SU-DHL-6 (cell line): ENCODE measurements at regions not wholly inside any gene's neighbourhood (a gene's known extent, or its start where the extent isn't known, plus 50 kb on each side); places are given as distances from the start of the nearest gene placed in this dataset.
A peak's percentile ranks its signal among the peaks of the same experiment; 100 is the strongest.

Source experiments
- H2AFZ ChIP-seq: fragments of 200-600 bp; sonication (generic); 2 replicates; pipeline ENCODE4 v1.6.1; 2014; ENCODE audit warnings: low read depth, mild to moderate bottlenecking, moderate library complexity, mixed read lengths, antibody characterized with exemption, low read length; ENCODE audit not compliant: severe bottlenecking
- H3F3A ChIP-seq: fragments of 200-600 bp; shearing (Covaris generic); 2 replicates; pipeline ENCODE4 v1.6.0; 2016; ENCODE audit warnings: antibody characterized with exemption, mild to moderate bottlenecking; ENCODE audit not compliant: insufficient read depth
- H3K27ac ChIP-seq: fragments of 200-600 bp; sonication (generic); 2 replicates; pipeline ENCODE4 v1.5.1; 2016; ENCODE audit warnings: low read depth, mild to moderate bottlenecking, low read length, moderate library complexity, mixed read lengths
- H3K27me3 ChIP-seq: fragments of 200-600 bp; sonication (generic), shearing (Covaris generic); 2 replicates; pipeline ENCODE4 v1.6.0; 2014; ENCODE audit warnings: mild to moderate bottlenecking, low read length
- H3K36me3 ChIP-seq: fragments of 200-600 bp; sonication (generic); 2 replicates; pipeline ENCODE4 v1.6.1; 2014; ENCODE audit warnings: mild to moderate bottlenecking, low read length, mixed read lengths
- H3K4me2 ChIP-seq: fragments of 300-600, 200-600 bp; shearing (Covaris generic), sonication (generic); 2 replicates; pipeline ENCODE4 v1.6.0; 2014; ENCODE audit warnings: low read length, low read depth, mild to moderate bottlenecking; ENCODE audit not compliant: poor library complexity, severe bottlenecking
- H3K4me3 ChIP-seq: fragments of 200-600 bp; sonication (generic); 2 replicates; pipeline ENCODE4 v1.5.1; 2014; ENCODE audit warnings: antibody characterized with exemption, low read length, mild to moderate bottlenecking, mixed read lengths; ENCODE audit not compliant: insufficient read depth, poor library complexity, severe bottlenecking
- H3K79me2 ChIP-seq: fragments of 200-600 bp; sonication (generic); 2 replicates; pipeline ENCODE4 v1.6.1; 2014; ENCODE audit warnings: mild to moderate bottlenecking, low read length, moderate library complexity; ENCODE audit not compliant: insufficient read depth
- H3K9ac ChIP-seq: fragments of 200-600 bp; sonication (generic); 2 replicates; pipeline ENCODE4 v1.7.0; 2014; ENCODE audit warnings: mild to moderate bottlenecking, low read length
- H3K9me2 ChIP-seq: fragments of 200-600 bp; sonication (generic); replicated peaks from 2 replicates; pipeline ENCODE4 v1.6.1; 2014; ENCODE audit warnings: low read length; ENCODE audit not compliant: insufficient read depth
- H3K9me3 ChIP-seq: fragments of 200-600 bp; sonication (generic); 2 replicates; pipeline ENCODE4 v1.6.1; 2014; ENCODE audit warnings: low read length, mixed read lengths; ENCODE audit not compliant: insufficient read depth
- H4K20me1 ChIP-seq: fragments of 200-600 bp; sonication (generic); 2 replicates; pipeline ENCODE4 v1.6.1; 2014; ENCODE audit warnings: low read depth, mild to moderate bottlenecking, antibody characterized with exemption, low read length, moderate library complexity, mixed read lengths
- CTCF ChIP-seq: fragments of 200-600 bp; sonication (generic); IDR thresholded peaks from one replicate; pipeline ENCODE4 v1.5.1; 2017; ENCODE audit warnings: antibody characterized with exemption, mild to moderate bottlenecking, low read length, moderate library complexity; ENCODE audit not compliant: insufficient read depth, poor library complexity, severe bottlenecking
- EZH2phosphoT487 ChIP-seq: fragments of 200-600 bp; sonication (generic), shearing (Covaris generic); conservative IDR thresholded peaks from 2 replicates; pipeline ENCODE4 v1.6.1; 2018; ENCODE audit warnings: mild to moderate bottlenecking, antibody characterized with exemption, low read length, moderate library complexity, mixed read lengths

DNA sequence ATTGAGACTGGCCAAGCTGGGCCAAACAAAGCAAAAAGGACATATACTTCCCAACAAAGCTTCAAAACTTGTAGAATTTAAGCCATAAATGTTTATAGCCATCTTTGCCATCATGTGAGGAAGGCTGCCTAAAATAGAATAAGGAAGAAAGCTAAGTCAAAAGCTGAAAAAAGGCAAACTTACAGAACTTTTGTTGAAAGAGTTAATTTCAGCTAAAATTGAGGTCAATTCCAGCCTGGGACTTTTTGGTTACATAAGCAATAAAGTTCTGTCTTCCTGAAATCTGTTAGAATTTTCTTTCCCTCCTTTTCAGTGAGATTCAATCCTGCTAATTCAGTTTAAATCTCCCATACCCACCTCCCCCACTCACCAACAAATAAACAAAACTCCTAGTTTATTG, 227.9 kb upstream of the MARCKS start:
- H3K4me2 ChIP-seq = no peak overlapping the region
- peaks cover 18% of the 10 kb centered on the region for H3F3A ChIP-seq
- no peak overlapping the region for H3K9ac ChIP-seq
- H3K4me3 ChIP-seq = no peak overlapping the region
- no peaks in the 10 kb centered on the region for H3K79me2 ChIP-seq
- no peaks in the 10 kb centered on the region for H3K27me3 ChIP-seq
- no peaks in the 10 kb centered on the region for H4K20me1 ChIP-seq
- H3K9me3 ChIP-seq = no peaks in the 10 kb centered on the region
- no peaks in the 10 kb centered on the region for H3K36me3 ChIP-seq
- TF ChIP-seq EZH2phosphoT487 = no peak
- TF ChIP-seq CTCF = no peak
- no peaks in the 10 kb centered on the region for H3K9me2 ChIP-seq
- no peak overlapping the region for H3K27ac ChIP-seq
- H2AFZ ChIP-seq = no peak overlapping the region

DNA sequence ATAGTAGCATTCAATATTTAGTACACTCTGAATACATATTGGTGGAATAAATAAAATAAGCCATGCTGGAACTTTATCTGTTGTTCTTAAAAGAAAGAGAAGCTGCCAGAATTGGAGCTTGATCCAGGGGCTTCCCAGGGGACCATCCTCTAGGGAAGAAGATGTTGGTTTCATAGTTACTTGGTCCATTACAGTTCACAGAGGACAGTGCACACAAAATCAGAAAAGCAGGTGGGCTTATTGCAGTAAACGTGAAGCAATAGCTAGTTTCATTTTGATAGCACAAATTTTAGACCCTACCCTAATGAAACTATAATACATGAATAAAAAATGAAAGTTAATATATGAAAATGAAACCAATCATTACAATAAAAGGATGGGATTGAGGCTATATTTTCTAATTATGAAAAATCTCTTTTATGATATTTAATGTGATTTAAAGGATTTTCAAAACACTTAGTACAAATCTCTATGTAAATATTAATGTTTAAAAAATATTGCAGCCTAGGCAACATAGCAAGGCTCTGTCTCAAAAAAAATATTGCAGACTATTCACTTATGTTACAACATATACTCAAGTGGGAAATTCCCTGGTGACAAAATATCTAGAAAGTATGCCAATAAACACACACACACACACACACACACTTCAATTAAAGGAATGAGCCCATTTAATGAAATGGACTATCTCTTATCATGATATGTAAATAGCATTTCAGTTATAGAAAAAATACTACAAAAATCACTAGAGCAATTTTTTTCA, 227.0 kb upstream of the MARCKS start:
- Histone ChIP-seq H3K4me3 (peak overlapping the region; percentile 13), H3K9me2 (no peaks in the 10 kb centered on the region), H4K20me1 (no peaks in the 10 kb centered on the region), H3K9me3 (no peaks in the 10 kb centered on the region), H3K4me2 (peak overlapping the region; percentile 72), H3K36me3 (no peaks in the 10 kb centered on the region), H3K27ac (peak overlapping the region; percentile 89), H2AFZ (no peak overlapping the region), H3K79me2 (no peaks in the 10 kb centered on the region), H3F3A (peaks cover 18% of the 10 kb centered on the region), H3K27me3 (no peaks in the 10 kb centered on the region), H3K9ac (no peak overlapping the region)
- TF ChIP-seq EZH2phosphoT487 = no peak
- TF ChIP-seq CTCF = no peak

GRCh38 chr6:113630738-113631535, 226.2 kb upstream of the MARCKS start:
- H3K9me3 ChIP-seq = no peaks in the 10 kb centered on the region
- peak overlapping the region; percentile 33 for H3K9ac ChIP-seq
- no peaks in the 10 kb centered on the region for H3K79me2 ChIP-seq
- peaks cover 18% of the 10 kb centered on the region for H3F3A ChIP-seq
- H3K27me3 ChIP-seq = no peaks in the 10 kb centered on the region
- peak overlapping the region; percentile 35 for H3K4me3 ChIP-seq
- H3K9me2 ChIP-seq = no peaks in the 10 kb centered on the region
- no peaks in the 10 kb centered on the region for H3K36me3 ChIP-seq
- peak overlapping the region; percentile 89 for H3K27ac ChIP-seq
- H4K20me1 ChIP-seq = no peaks in the 10 kb centered on the region
- TF ChIP-seq EZH2phosphoT487 = no peak
- TF ChIP-seq CTCF = no peak
- H2AFZ ChIP-seq = no peak overlapping the region
- peak overlapping the region; percentile 72 for H3K4me2 ChIP-seq
